ENCODE measurements at regions not wholly inside any gene's neighbourhood (a gene's known extent, or its start where the extent isn't known, plus 50 kb on each side); places are given as distances from the start of the nearest gene placed in this dataset.

GRCh38 chr1:87598429-87598828 is 269.7 kb downstream of the LMO4 start:
- Mint-ChIP-seq H3K27me3 (ENCODE audit: unreplicated experiment) (no peaks in the 10 kb centered on the region), H3K4me1 (ENCODE audit: low read depth, unreplicated experiment) (peaks cover 25% of the 10 kb centered on the region), H3K4me3 (ENCODE audit: low read depth, unreplicated experiment) (no peak overlapping the region), H3K27ac (ENCODE audit: unreplicated experiment) (no peak overlapping the region), H3K36me3 (ENCODE audit: insufficient read depth, unreplicated experiment) (peaks cover 5% of the 10 kb centered on the region), H3K9me3 (ENCODE audit: low read depth, unreplicated experiment) (no peaks in the 10 kb centered on the region)
- CTCF ChIA-PET: no interaction called here
- BruUV-seq (replicated peaks): no TSS peak
- DNase-seq: no peak
- no peak for TF ChIP-seq CTCF (IDR thresholded peaks at IDR 0.05; ENCODE audit: unreplicated experiment)
- intact Hi-C loops (cut with micrococcal nuclease; ENCODE audit: unreplicated experiment): no loop called here

GRCh38 chr1:87599569-87599968 is 270.9 kb downstream of the LMO4 start:
- no peak for TF ChIP-seq CTCF (IDR thresholded peaks at IDR 0.05; ENCODE audit: unreplicated experiment)
- Mint-ChIP-seq H3K9me3 (ENCODE audit: low read depth, unreplicated experiment) (no peaks in the 10 kb centered on the region), H3K36me3 (ENCODE audit: insufficient read depth, unreplicated experiment) (peaks cover 5% of the 10 kb centered on the region)

GRCh38 chr1:87600055-87600850 is 271.6 kb downstream of the LMO4 start:
- TF ChIP-seq CTCF (IDR thresholded peaks at IDR 0.05; ENCODE audit: unreplicated experiment): no peak
- Mint-ChIP-seq H3K36me3 (ENCODE audit: insufficient read depth, unreplicated experiment) (peaks cover 5% of the 10 kb centered on the region), H3K27ac (ENCODE audit: unreplicated experiment) (no peak overlapping the region), H3K9me3 (ENCODE audit: low read depth, unreplicated experiment) (peaks cover under 1% of the 10 kb centered on the region), H3K4me3 (ENCODE audit: low read depth, unreplicated experiment) (no peak overlapping the region), H3K27me3 (ENCODE audit: unreplicated experiment) (no peaks in the 10 kb centered on the region), H3K4me1 (ENCODE audit: low read depth, unreplicated experiment) (peaks cover 25% of the 10 kb centered on the region)
- CTCF ChIA-PET: interaction anchor here (0.7 to 0.8 kb wide), 3 partner anchors 23 to 568 kb away, joined by 4 read pairs; no protein-coding TSS in a partner anchor
- intact Hi-C loops (cut with micrococcal nuclease; ENCODE audit: unreplicated experiment): no loop called here
- no TSS peak for BruUV-seq (replicated peaks)
- DNase-seq: no peak

More at GRCh38 chr1:87599569-87599968, 270.9 kb downstream of the LMO4 start:
- H3K27me3 Mint-ChIP-seq (ENCODE audit: unreplicated experiment): no peaks in the 10 kb centered on the region
- intact Hi-C loops (cut with micrococcal nuclease; ENCODE audit: unreplicated experiment): no loop called here
- BruUV-seq (replicated peaks): no TSS peak
- CTCF ChIA-PET: interaction anchor here (0.7 to 0.8 kb wide), 3 partner anchors 23 to 569 kb away, joined by 4 read pairs; no protein-coding TSS in a partner anchor
- no peak overlapping the region for H3K4me3 Mint-ChIP-seq (ENCODE audit: low read depth, unreplicated experiment)
- H3K27ac Mint-ChIP-seq (ENCODE audit: unreplicated experiment): no peak overlapping the region
- H3K4me1 Mint-ChIP-seq (ENCODE audit: low read depth, unreplicated experiment): peaks cover 25% of the 10 kb centered on the region
- DNase-seq: no peak

GRCh38 chr1:87600854-87601253 is 272.2 kb downstream of the LMO4 start:
- CTCF ChIA-PET: no interaction called here
- TF ChIP-seq CTCF (IDR thresholded peaks at IDR 0.05; ENCODE audit: unreplicated experiment): no peak
- Mint-ChIP-seq H3K27me3 (ENCODE audit: unreplicated experiment) (no peaks in the 10 kb centered on the region), H3K4me1 (ENCODE audit: low read depth, unreplicated experiment) (peaks cover 25% of the 10 kb centered on the region), H3K27ac (ENCODE audit: unreplicated experiment) (no peak overlapping the region), H3K4me3 (ENCODE audit: low read depth, unreplicated experiment) (no peak overlapping the region), H3K36me3 (ENCODE audit: insufficient read depth, unreplicated experiment) (peaks cover 5% of the 10 kb centered on the region), H3K9me3 (ENCODE audit: low read depth, unreplicated experiment) (peaks cover 4% of the 10 kb centered on the region)
- BruUV-seq (replicated peaks): no TSS peak
- intact Hi-C loops (cut with micrococcal nuclease; ENCODE audit: unreplicated experiment): no loop called here
- no peak for DNase-seq
